Endothelial cell of umbilical vein (primary cell): ENCODE measurements at regions not wholly inside any gene's neighbourhood (a gene's known extent, or its start where the extent isn't known, plus 50 kb on each side); places are given as distances from the start of the nearest gene placed in this dataset.

ENCODE experiments used
- BruUV-seq: library from RNA; stranded (reverse); fragments of 400-500 nt; replicated peaks from 2 replicates; lab custom pipeline; 2021; lab: Mats Ljungman, UMichigan
- CTCF ChIA-PET: fragments of 300-600, 350-600 bp; sonication (Branson Sonifier 250); formaldehyde crosslinking; loops from one replicate; lab custom pipeline; 2021; ENCODE audit warnings: antibody characterized with exemption, inconsistent platforms; lab: Charles Lee
- POLR2A ChIA-PET: fragments of 300-600, 350-600 bp; sonication (Branson Sonifier 250); formaldehyde crosslinking; loops from one replicate; lab custom pipeline; 2021; ENCODE audit warnings: antibody characterized with exemption, inconsistent platforms; lab: Charles Lee
- DNase-seq: peaks from one replicate; pipeline ENCODE4 v3.0.0-alpha.2; 2011; ENCODE audit warnings: low read depth, low spot score
- FAIRE-seq: peaks from 2 replicates; lab custom pipeline; 2011; peaks lifted over from hg19 to GRCh38; lab: Jason Lieb, UNC
- H2AFZ ChIP-seq: 2 replicates; pipeline ENCODE4 v1.6.0; 2012; ENCODE audit warnings: low read depth, low read length, control low read depth, inconsistent platforms
- H3K27ac ChIP-seq: 2 replicates; pipeline ENCODE4 v1.5.1; 2011; ENCODE audit warnings: low read depth, mild to moderate bottlenecking, control low read depth, low read length, moderate library complexity; ENCODE audit not compliant: insufficient read depth
- H3K27me3 ChIP-seq, 2 experiments: 2 replicates each; pipeline versions ENCODE4 v1.6.0 to v1.6.1; 2011; ENCODE audit warnings: low read length in 2 of 2, mixed read lengths in 1 of 2; ENCODE audit not compliant: control insufficient read depth in 2 of 2, insufficient read depth in 2 of 2
- H3K36me3 ChIP-seq, 2 experiments: 2 replicates in 1 of 2; 3 replicates in 1 of 2; pipeline ENCODE4 v1.5.1; 2011; ENCODE audit warnings: low read length in 2 of 2, mild to moderate bottlenecking in 1 of 2, moderate library complexity in 1 of 2; ENCODE audit not compliant: control insufficient read depth in 2 of 2, insufficient read depth in 2 of 2; ENCODE audit errors: extremely low read depth in 1 of 2
- H3K4me1 ChIP-seq: 3 replicates; pipeline ENCODE4 v1.5.1; 2011; ENCODE audit warnings: mild to moderate bottlenecking, low read length; ENCODE audit not compliant: control insufficient read depth, insufficient read depth; ENCODE audit errors: extremely low read depth
- H3K4me2 ChIP-seq: 2 replicates; pipeline ENCODE4 v1.6.1; 2011; ENCODE audit warnings: low read length, control low read depth, mixed read lengths; ENCODE audit not compliant: insufficient read depth
- H3K4me3 ChIP-seq, 3 experiments: fragments of 200-600 bp in 1 of 3; sonication (generic), shearing (Covaris generic) in 1 of 3; replicated peaks in 1 of 3; 2 replicates each; pipeline ENCODE4 v1.5.1; 2011 to 2016; ENCODE audit warnings: control low read depth in 3 of 3, low read length in 3 of 3, mild to moderate bottlenecking in 2 of 3, inconsistent platforms in 1 of 3, low read depth in 1 of 3, moderate library complexity in 1 of 3; ENCODE audit not compliant: insufficient read depth in 1 of 3
- H3K79me2 ChIP-seq: 2 replicates; pipeline ENCODE4 v1.6.0; 2012; ENCODE audit warnings: low read length, inconsistent platforms; ENCODE audit not compliant: control insufficient read depth, insufficient read depth
- H3K9ac ChIP-seq: replicated peaks from 2 replicates; pipeline ENCODE3; 2011; ENCODE audit warnings: low read length, control low read depth; ENCODE audit not compliant: insufficient read depth; ENCODE audit errors: extremely low read depth
- H3K9me1 ChIP-seq: replicated peaks from 3 replicates; pipeline ENCODE4 v1.6.0; 2011; ENCODE audit warnings: mild to moderate bottlenecking, low read length; ENCODE audit not compliant: control insufficient read depth, insufficient read depth; ENCODE audit errors: extremely low read depth
- H3K9me3 ChIP-seq: replicated peaks from 2 replicates; pipeline ENCODE4 v1.5.1; 2012; ENCODE audit warnings: low read length, inconsistent platforms; ENCODE audit not compliant: control insufficient read depth, insufficient read depth
- H4K20me1 ChIP-seq: replicated peaks from 2 replicates; pipeline ENCODE3; 2011; ENCODE audit warnings: mild to moderate bottlenecking, low read length; ENCODE audit not compliant: control insufficient read depth, insufficient read depth; ENCODE audit errors: extremely low read depth
- EZH2 ChIP-seq: IDR thresholded peaks from 2 replicates; pipeline ENCODE4 v1.6.1; 2012; ENCODE audit warnings: borderline replicate concordance, low read depth, mild to moderate bottlenecking, moderate library complexity, low read length, inconsistent platforms; ENCODE audit not compliant: severe bottlenecking
- FOS ChIP-seq: IDR thresholded peaks from 2 replicates; pipeline ENCODE4 v1.6.1; 2011; ENCODE audit warnings: mild to moderate bottlenecking, low read length, moderate library complexity, borderline replicate concordance; ENCODE audit not compliant: insufficient read depth
- GATA2 ChIP-seq: IDR thresholded peaks from 2 replicates; pipeline ENCODE4 v1.7.0; 2011; ENCODE audit warnings: low read depth, mild to moderate bottlenecking, moderate library complexity, mixed read lengths, low read length; ENCODE audit not compliant: insufficient read length, insufficient read depth
- JUN ChIP-seq: IDR thresholded peaks from 2 replicates; pipeline ENCODE4 v1.6.1; 2011; ENCODE audit warnings: borderline replicate concordance, low read depth; ENCODE audit not compliant: insufficient read length, insufficient read depth
- MAX ChIP-seq: IDR thresholded peaks from 2 replicates; pipeline ENCODE4 v1.6.1; 2011; ENCODE audit not compliant: insufficient read depth, insufficient read length
- MYC ChIP-seq: IDR thresholded peaks from one replicate; pipeline ENCODE4 v1.6.1; 2011; ENCODE audit warnings: mild to moderate bottlenecking, low read depth, low read length
- POLR2A ChIP-seq: IDR thresholded peaks from 2 replicates; pipeline ENCODE4 v1.6.1; 2012; ENCODE audit warnings: low read depth, mild to moderate bottlenecking, control low read depth, low read length
- POLR2AphosphoS5 ChIP-seq: IDR thresholded peaks from 2 replicates; pipeline ENCODE4 v1.6.1; 2012; ENCODE audit warnings: low read depth, mild to moderate bottlenecking, control low read depth, low read length, moderate library complexity; ENCODE audit not compliant: insufficient read depth
- dilution Hi-C: fragments of 300-500 bp; cut with MboI; formaldehyde crosslinking; loops from one replicate; pipeline ENCODE4 v1.15.0; 2019; ENCODE audit warnings: low sequenced_read_pairs; ENCODE audit not compliant: extremely low pct_ligation_motif_present
- intact Hi-C: fragments of 100-400 bp; cut with micrococcal nuclease; formaldehyde crosslinking; loops from one replicate; pipeline ENCODE4 v1.10.0; 2022
- TF ChIP-seq, protein P1 (sequence below), 2 donors: IDR thresholded peaks; 1 replicate in 1 of 2; 2 replicates in 1 of 2; pipeline ENCODE4 v1.5.1; 2011; ENCODE audit warnings: low read length in 2 of 2, mild to moderate bottlenecking in 2 of 2, moderate library complexity in 2 of 2, control low read depth in 1 of 2, inconsistent platforms in 1 of 2, low read depth in 1 of 2; ENCODE audit not compliant: insufficient read depth in 1 of 2; ENCODE audit errors: extremely low read depth in 1 of 2

GRCh38 chr3:94356581-94356980, 293.7 kb downstream of the NSUN3 start:
- intact Hi-C loops = no loop called here
- Histone ChIP-seq H3K9me3 (no peaks in the 10 kb centered on the region), H4K20me1 (no peaks in the 10 kb centered on the region)

More at GRCh38 chr3:94356581-94356980, 293.7 kb downstream of the NSUN3 start:
- Histone ChIP-seq H3K27ac (no peak overlapping the region), H3K36me3 (no peaks in the 10 kb centered on the region), H3K79me2 (no peaks in the 10 kb centered on the region), H3K4me2 (no peak overlapping the region), H3K27me3 (no peaks in the 10 kb centered on the region), H3K9me1 (no peaks in the 10 kb centered on the region), H2AFZ (no peak overlapping the region), H3K4me1 (no peaks in the 10 kb centered on the region), H3K9ac (no peak overlapping the region), H3K4me3 (no peak overlapping the region)
- DNase-seq (no peak), FAIRE-seq (no peak)
- no peak for TF ChIP-seq POLR2AphosphoS5
- no peak for TF ChIP-seq GATA2
- TF ChIP-seq JUN = no peak
- TF ChIP-seq, protein P1, sequence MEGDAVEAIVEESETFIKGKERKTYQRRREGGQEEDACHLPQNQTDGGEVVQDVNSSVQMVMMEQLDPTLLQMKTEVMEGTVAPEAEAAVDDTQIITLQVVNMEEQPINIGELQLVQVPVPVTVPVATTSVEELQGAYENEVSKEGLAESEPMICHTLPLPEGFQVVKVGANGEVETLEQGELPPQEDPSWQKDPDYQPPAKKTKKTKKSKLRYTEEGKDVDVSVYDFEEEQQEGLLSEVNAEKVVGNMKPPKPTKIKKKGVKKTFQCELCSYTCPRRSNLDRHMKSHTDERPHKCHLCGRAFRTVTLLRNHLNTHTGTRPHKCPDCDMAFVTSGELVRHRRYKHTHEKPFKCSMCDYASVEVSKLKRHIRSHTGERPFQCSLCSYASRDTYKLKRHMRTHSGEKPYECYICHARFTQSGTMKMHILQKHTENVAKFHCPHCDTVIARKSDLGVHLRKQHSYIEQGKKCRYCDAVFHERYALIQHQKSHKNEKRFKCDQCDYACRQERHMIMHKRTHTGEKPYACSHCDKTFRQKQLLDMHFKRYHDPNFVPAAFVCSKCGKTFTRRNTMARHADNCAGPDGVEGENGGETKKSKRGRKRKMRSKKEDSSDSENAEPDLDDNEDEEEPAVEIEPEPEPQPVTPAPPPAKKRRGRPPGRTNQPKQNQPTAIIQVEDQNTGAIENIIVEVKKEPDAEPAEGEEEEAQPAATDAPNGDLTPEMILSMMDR (IDR thresholded peaks at IDR 0.05; ENCODE audit: extremely low read depth in 1 of 2, insufficient read depth in 1 of 2, low read depth in 1 of 2, low read length in 2 of 2) = no peak
- no peak for TF ChIP-seq FOS
- no peak for TF ChIP-seq EZH2
- no peak for TF ChIP-seq MAX
- no peak for TF ChIP-seq MYC
- TF ChIP-seq POLR2A = no peak
- POLR2A ChIA-PET = no interaction called here
- dilution Hi-C loops = no loop called here
- CTCF ChIA-PET = no interaction called here
- BruUV-seq = no TSS peak
